ENCODE measurements at regions not wholly inside any gene's neighbourhood (a gene's known extent, or its start where the extent isn't known, plus 50 kb on each side); places are given as distances from the start of the nearest gene placed in this dataset.

DNA sequence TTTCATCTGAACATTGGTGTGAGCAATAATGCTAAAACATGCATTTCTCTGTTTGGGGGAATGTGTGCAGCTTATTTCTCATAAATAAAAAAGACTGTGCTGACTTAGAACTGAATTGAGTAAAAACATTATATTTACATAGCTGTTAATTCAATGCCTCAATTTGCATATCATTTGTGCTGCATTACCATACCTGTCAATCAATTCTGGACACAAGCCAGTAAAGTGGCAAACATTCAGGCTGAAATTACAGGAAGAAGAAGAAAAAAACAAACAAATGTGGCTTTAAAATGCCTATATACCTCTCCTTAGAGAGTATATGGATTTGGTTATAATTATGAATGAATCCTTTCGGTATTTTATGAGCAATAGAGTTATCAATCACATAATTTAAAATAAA, 380.1 kb upstream of the GBE1 start:
- TF ChIP-seq POLR2A (IDR thresholded peaks at IDR 0.05; ENCODE audit: low read length): no peak
- no peak for TF ChIP-seq EP300 (IDR thresholded peaks at IDR 0.05)
- TF ChIP-seq, protein P1, sequence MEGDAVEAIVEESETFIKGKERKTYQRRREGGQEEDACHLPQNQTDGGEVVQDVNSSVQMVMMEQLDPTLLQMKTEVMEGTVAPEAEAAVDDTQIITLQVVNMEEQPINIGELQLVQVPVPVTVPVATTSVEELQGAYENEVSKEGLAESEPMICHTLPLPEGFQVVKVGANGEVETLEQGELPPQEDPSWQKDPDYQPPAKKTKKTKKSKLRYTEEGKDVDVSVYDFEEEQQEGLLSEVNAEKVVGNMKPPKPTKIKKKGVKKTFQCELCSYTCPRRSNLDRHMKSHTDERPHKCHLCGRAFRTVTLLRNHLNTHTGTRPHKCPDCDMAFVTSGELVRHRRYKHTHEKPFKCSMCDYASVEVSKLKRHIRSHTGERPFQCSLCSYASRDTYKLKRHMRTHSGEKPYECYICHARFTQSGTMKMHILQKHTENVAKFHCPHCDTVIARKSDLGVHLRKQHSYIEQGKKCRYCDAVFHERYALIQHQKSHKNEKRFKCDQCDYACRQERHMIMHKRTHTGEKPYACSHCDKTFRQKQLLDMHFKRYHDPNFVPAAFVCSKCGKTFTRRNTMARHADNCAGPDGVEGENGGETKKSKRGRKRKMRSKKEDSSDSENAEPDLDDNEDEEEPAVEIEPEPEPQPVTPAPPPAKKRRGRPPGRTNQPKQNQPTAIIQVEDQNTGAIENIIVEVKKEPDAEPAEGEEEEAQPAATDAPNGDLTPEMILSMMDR (IDR thresholded peaks at IDR 0.05): no peak
- no peak for TF ChIP-seq EHMT2 (IDR thresholded peaks at IDR 0.05; ENCODE audit: low read depth)
- no peak for TF ChIP-seq KDM1A (IDR thresholded peaks at IDR 0.05; ENCODE audit: low read depth)
- TF ChIP-seq ZNF302 (CRISPR knock-in tag; IDR thresholded peaks at IDR 0.05): no peak
